ENCODE measurements at regions not wholly inside any gene's neighbourhood (a gene's known extent, or its start where the extent isn't known, plus 50 kb on each side); places are given as distances from the start of the nearest gene placed in this dataset.
"Not testable (repeated sequence)": the region's sequence is repeated elsewhere in the genome, so short reads cannot be mapped to it uniquely, and the experiment has no call there.

DNA sequence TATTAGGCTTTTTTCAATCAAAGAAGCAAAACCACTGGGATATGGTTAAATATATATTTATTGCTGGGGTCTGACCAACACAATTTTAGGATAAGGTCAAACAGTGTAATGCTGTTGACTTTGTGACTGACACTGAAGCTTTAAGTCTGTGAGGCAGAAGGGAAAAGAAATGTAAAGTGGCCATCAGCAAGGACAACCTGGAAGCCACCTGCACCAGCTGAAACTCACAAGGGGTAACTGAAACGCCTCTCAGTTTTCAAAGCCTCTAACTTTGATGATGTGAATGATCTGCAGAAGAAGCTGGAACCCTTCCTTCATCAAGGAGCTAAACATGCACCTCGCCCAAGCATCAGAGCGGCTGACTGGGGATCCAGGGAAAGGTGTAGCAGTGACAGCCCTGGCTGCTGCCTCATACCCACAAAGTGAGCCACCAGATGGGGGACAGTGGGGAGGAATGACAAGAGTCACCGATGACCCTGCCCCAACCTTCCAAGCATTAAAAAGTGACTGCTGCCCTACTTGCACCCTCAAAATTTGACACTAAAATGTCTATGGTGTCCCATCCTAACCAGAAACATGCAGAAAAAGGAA is 284.9 kb upstream of the CNTNAP2 start:
- Histone ChIP-seq H3K9me3 (no peaks in the 10 kb centered on the region), H3K36me3 (no peaks in the 10 kb centered on the region), H3K27ac (no peak overlapping the region), H3K4me3 (no peak overlapping the region), H3K4me1 (no peaks in the 10 kb centered on the region), H3K27me3 (no peaks in the 10 kb centered on the region)
- intact Hi-C loops (cut with DNase I), result no loop called here
- 72 to 80% methylated on average over 4 of the region's 4 CpGs for WGBS, 2 donors
- DNase-seq, result no peak
- TF ChIP-seq POLR2AphosphoS5 (IDR thresholded peaks at IDR 0.05), result no peak
- TF ChIP-seq EP300 (IDR thresholded peaks at IDR 0.05), result no peak

DNA sequence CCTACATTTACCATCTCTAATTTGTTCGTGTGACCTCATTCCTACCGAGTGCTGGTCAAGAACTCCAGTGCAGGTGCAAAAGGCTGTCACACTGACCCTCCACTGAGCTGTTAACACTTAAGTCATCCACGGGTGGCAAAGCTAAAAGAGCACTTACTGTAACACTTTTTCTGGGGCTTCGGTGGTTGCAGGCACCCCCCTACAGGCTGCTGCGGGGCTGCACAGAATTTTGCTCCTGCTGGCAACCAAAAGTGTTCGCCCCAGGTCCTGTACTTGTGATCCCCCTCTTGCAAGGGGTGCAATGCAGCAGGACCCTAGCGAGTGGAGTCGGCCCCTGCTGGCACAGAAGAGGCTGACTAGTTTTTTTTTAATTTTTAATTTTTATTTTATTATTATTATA is 298.9 kb upstream of the CNTNAP2 start:
- Histone ChIP-seq H3K4me1 (no peaks in the 10 kb centered on the region), H3K27ac (no peak overlapping the region), H3K27me3 (no peaks in the 10 kb centered on the region), H3K4me3 (no peak overlapping the region), H3K36me3 (no peaks in the 10 kb centered on the region), H3K9me3 (no peaks in the 10 kb centered on the region)
- 89% methylated on average over 8 of the region's 8 CpGs for whole genome bisulfite sequencing, 2 donors
- intact Hi-C loops (cut with DNase I), result no loop called here
- no peak for TF ChIP-seq EP300 (IDR thresholded peaks at IDR 0.05)
- TF ChIP-seq POLR2A (IDR thresholded peaks at IDR 0.05), result no peak
- no peak for TF ChIP-seq POLR2AphosphoS5 (IDR thresholded peaks at IDR 0.05)
- TF ChIP-seq CTCF (IDR thresholded peaks at IDR 0.05), result no peak
- DNase-seq, result no peak

- Histone ChIP-seq H3K9me3 (no peaks in the 10 kb centered on the region), H3K4me1 (no peaks in the 10 kb centered on the region), H3K36me3 (no peaks in the 10 kb centered on the region), H3K27ac (no peak overlapping the region), H3K4me3 (no peak overlapping the region), H3K27me3 (no peaks in the 10 kb centered on the region)
- TF ChIP-seq EP300 (IDR thresholded peaks at IDR 0.05) (no peak), POLR2A (IDR thresholded peaks at IDR 0.05) (no peak), CTCF (IDR thresholded peaks at IDR 0.05) (no peak), POLR2AphosphoS5 (IDR thresholded peaks at IDR 0.05) (no peak)
- intact Hi-C loops (cut with DNase I), result no loop called here
- DNase-seq, result no peak
Observed at GRCh38 chr7:145812218-145812617, 304.4 kb upstream of the CNTNAP2 start.

DNA sequence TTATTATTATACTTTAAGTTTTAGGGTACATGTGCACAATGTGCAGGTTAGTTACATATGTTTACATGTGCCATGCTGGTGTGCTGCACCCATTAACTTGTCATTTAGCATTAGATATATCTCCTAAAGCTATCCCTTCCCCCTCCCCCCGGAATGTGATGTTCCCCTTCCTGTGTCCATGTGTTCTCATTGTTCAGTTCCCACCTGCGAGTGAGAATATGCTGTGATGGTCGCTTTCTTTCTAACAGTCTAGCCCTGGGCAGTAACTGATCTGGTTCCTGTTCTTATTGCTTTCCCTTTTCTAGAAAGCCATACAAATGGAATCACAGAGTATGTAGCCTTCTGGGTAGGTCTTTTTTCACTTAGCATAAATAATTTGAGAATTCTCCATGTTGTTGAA is 311.1 kb upstream of the CNTNAP2 start:
- WGBS, 2 donors, result 76 to 78% methylated on average over 3 of the region's 3 CpGs
- intact Hi-C loops (cut with DNase I); H3K9me3 ChIP-seq; H3K4me3 ChIP-seq; H3K36me3 ChIP-seq; DNase-seq; H3K4me1 ChIP-seq; H3K27ac ChIP-seq; H3K27me3 ChIP-seq: not testable (repeated sequence)

DNA sequence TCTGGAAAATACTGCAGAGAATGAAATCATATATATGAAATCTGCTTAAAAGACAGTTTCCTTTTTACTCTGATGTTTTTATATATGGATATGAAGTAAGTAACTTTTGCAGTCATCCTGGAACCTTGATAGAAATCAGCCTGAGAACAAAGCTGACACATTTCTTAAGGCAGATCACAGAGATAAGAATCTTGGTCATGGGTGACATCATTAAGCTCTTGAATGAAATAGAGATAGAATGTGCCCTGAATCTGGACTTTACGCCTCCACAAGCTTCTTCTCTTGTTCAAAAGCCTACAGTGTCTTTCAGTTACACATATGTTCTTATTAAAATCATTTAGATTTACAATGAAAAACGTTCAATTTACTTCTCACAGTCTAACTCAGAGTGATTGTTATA is 319.1 kb upstream of the CNTNAP2 start:
- no peaks in the 10 kb centered on the region for H3K36me3 ChIP-seq
- no peaks in the 10 kb centered on the region for H3K4me1 ChIP-seq
- no peaks in the 10 kb centered on the region for H3K27me3 ChIP-seq
- no peak overlapping the region for H3K27ac ChIP-seq
- no peaks in the 10 kb centered on the region for H3K9me3 ChIP-seq
- 57 to 73% methylated on average over 2 of the region's 2 CpGs for WGBS, 2 donors
- no peak overlapping the region for H3K4me3 ChIP-seq
- intact Hi-C loops (cut with DNase I), result no loop called here
- no peak for DNase-seq
- TF ChIP-seq EP300 (IDR thresholded peaks at IDR 0.05), result no peak
- TF ChIP-seq POLR2A (IDR thresholded peaks at IDR 0.05), result no peak
- TF ChIP-seq CTCF (IDR thresholded peaks at IDR 0.05), result no peak
- no peak for TF ChIP-seq POLR2AphosphoS5 (IDR thresholded peaks at IDR 0.05)

- TF ChIP-seq POLR2A (IDR thresholded peaks at IDR 0.05) (no peak), POLR2AphosphoS5 (IDR thresholded peaks at IDR 0.05) (no peak), CTCF (IDR thresholded peaks at IDR 0.05) (no peak), EP300 (IDR thresholded peaks at IDR 0.05) (no peak)
- no peak for DNase-seq
- Histone ChIP-seq H3K27ac (no peak overlapping the region), H3K27me3 (no peaks in the 10 kb centered on the region), H3K4me3 (no peak overlapping the region), H3K4me1 (no peaks in the 10 kb centered on the region), H3K9me3 (no peaks in the 10 kb centered on the region), H3K36me3 (no peaks in the 10 kb centered on the region)
- intact Hi-C loops (cut with DNase I), result no loop called here
Observed at GRCh38 chr7:145795132-145795531, 321.5 kb upstream of the CNTNAP2 start.

All from sigmoid colon (tissue), 6 donors.